Tongue (tissue), 1 donor: ENCODE measurements at regions not wholly inside any gene's neighbourhood (a gene's known extent, or its start where the extent isn't known, plus 50 kb on each side); places are given as distances from the start of the nearest gene placed in this dataset.

Experiments
- DNase-seq: peaks from one replicate; pipeline ENCODE4 v3.0.0-alpha.2; 2015

DNA sequence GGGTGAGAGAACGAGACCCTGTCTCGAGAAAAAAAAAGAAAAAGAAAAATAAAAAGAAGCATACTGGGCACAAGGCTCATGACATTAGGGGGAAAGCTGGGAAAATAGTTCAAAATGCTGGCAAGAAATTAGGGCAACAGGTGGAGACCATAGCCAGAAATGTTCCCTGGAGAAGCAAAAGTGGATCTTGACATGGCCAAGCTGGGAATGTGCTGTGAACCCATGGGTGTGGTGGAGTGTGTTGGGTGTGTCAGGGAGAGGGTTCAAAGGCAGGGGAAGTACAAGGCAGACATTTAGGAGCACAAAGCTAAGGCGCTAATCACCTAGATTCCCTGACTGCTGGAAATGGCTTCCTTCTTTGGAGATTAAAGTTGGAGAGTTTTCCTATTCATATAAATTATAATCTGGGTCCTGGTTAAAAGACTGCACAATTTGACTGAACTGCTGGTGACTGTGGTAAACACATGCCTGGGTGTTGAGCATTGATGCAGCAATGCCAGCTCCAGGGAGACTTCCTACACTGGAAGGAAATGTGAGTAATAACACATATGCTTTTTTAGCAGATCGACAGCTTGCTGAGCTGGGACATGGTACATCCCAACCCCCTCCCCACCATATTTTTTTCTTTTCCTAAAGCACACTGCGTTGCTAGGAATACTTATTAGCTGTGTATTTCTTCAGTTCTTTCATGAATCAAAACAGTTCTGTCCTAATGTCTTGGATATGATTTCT is 70.1 kb upstream of the ARHGAP21 start:
- DNase-seq = no peak

DNA sequence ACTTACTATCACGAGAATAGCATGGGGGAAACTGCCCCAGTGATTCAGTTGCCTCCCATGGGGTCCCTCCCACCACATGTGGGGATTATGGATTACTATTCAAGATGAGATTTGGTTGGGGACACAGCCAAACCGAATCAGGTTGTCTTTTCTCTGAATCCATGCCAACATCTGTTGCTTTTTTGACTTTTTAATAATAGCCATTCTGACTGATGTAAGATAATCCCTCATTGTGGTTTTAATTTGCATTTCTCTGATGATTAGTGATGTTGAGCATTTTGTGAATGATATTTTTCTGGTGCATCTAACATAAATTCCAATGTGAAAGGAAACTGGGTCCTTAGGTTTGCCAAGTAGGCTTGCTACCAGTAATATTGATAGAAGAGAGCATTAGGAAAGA is 69.0 kb upstream of the ARHGAP21 start:
- DNase-seq = no peak

DNA sequence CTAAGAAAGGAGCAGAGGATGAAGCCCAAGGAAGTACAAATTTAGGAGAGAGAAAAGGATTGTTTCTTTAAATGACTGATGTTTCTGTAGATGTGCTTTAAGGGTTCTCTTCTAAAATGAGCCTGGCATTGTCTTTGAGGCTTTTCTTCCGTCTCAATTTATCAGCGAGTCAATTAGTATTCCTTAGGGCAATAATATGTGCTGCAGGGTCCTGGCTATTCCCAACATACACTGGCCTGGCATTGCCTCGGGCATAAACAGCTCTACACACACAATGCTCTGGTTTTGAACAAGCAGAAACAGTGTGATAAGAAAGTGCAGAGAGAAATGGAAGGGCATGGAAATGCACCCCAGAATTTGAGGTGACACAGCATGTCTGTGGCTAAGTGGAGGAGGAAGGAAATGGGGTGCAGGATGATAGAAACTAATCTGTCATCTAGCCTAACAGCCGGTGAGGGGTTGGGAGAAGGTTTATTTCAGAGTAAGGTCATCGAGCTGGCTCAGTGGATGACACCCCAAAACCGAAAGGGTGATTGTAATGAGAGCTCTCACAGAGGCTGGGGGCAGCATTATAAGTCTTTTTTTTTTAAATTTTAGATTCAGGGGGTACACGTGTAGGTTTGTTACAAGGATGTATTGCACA is 67.5 kb upstream of the ARHGAP21 start:
- DNase-seq = no peak

DNA sequence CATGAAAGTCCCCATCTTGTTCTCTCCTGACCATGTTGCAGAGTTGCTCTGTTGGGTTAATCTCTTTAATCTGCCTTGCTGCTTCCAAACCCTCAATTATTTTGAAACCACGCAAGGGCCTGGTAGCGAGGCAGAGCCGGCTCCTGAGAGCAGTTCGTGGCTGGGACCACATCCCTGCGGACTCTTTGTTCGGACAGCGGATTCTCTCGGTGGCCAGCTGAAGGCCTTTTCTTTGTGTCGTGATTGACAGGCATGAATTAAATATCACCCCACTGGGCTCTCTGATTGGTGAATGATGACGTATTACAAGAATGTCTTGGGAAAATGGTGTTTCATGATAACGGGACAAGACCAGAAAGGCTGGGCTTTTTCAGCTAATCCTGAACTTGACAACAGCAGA is 66.9 kb upstream of the ARHGAP21 start:
- DNase-seq = peak; percentile 14

DNA sequence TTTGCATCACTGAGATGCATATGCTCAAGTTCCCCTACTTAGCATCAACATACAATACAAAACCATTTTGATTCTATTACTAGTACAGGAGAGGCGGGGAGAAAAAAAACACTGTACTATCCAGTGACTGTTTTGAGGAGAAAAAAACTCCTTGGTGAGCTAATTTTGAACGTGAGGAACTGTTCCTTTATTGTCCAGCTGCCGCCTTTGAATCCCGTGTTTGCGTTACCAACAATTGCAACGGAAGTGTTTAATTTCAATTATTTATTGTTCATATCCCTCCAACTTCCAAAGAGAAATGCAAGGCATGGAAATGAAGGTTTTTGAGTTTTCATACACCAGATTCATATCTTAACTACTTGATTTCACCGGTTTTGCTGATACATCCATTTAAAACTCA is 66.4 kb upstream of the ARHGAP21 start:
- no peak for DNase-seq

DNA sequence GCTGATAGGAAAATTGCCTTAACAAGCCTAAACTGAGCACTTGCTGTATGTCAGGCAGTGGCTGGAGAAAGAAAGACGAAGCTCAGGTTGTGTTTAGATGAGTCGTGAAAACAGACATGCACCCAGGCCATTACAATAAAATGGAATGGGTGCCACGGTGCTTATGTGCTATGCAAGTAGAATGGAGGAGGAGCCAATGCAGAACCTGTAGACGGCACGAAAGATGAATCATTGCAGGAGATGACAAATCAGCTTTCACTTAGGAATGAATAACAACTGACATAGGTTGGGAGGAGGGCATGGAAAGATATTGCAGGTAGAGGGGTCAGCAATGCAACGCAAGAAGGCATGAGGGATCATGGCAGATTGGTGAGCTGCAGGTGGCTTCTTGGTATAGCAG is 61.2 kb upstream of the ARHGAP21 start:
- no peak for DNase-seq

DNA sequence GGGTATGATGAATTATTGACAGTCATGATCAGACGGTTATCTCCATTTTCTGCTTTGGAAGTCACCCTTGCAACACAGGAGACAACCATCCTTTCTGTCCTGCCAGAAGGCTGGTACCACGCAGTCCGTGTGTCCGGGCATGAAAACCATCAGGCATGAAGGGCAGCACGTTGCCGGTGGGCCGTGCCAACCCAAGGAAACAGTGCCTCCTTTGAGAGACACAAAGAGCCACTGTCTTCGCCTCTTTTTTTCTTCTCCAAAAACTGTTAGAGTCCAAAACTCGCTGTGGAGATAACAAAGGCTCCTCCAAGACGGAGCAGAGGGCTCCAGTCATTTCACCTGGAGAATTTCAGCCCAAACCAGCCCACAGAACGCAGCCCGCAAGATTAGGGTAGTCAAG is 60.4 kb upstream of the ARHGAP21 start:
- no peak for DNase-seq

DNA sequence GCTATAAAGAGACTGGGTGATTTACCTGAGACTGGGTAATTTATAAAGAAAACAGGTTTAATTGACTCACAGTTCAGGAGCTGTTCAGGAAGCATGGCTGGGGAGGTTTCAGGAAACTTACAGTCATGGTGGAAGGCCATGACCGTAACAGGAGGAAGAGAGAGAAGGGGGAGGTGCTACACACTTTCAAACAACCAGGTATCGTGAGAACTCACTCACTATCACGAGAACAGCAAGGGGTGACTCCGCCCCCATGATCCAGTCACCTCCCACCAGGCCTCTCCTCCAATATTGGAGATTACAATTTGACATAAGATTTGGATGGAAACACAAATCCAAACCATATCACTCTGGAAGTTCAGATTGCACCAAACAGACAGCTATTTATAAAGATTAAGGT is 59.8 kb upstream of the ARHGAP21 start:
- no peak for DNase-seq

DNA sequence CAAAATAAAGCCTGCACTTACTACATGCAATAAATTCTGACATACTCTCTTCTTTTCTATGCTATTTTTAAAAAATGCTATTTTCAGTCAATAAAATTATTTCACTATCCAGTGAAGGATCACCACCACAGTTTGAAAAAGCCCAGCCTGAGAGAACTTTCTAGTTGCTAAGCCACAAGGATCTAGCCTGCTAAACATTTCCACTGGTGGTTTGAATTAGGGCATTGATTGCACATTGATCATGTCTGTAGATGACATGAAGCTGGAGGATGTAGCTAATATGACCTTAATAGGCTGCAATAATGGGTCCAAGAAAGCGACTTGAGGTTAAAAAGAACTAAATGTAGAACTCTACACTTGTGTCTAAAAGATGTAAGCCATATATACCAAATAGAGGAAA is 56.0 kb upstream of the ARHGAP21 start:
- DNase-seq = no peak

DNA sequence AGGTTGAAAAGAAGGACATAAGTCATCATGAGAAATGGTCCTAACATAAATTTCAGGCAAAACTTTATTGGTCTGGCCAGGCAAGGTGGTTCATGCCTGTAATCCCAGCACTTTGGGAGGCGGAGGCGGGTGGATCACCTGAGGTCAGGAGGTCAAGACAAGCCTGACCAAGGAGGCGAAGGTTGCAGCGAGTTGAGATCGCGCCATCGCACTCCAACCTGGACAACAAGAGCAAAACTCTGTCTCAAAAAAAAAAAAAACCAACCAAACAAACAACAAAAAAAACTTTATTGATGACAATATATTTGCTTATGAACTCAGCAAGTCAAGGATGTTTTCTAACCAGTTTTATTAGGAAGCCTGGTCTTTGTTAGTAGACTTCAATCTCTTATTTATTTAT is 54.6 kb upstream of the ARHGAP21 start:
- no peak for DNase-seq

DNA sequence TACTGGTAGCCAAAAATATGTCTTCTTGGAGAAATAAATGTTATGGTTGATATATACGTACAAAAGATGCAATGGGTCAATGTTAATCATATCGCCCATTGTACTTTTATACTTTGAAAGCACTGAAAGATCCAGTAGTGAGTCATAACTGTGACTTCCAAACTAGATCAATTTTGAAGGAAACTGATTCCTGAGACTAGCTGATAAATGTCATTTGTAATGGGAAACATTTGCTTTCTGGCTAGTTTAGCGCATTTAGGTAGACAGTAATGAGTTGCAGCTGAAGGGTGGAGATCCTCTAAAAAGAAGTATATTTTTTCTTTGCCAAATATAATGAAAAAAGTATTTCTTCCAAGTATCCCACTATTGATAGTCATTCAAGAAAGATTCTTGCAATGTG is 53.5 kb upstream of the ARHGAP21 start:
- DNase-seq = peak; percentile 33

DNA sequence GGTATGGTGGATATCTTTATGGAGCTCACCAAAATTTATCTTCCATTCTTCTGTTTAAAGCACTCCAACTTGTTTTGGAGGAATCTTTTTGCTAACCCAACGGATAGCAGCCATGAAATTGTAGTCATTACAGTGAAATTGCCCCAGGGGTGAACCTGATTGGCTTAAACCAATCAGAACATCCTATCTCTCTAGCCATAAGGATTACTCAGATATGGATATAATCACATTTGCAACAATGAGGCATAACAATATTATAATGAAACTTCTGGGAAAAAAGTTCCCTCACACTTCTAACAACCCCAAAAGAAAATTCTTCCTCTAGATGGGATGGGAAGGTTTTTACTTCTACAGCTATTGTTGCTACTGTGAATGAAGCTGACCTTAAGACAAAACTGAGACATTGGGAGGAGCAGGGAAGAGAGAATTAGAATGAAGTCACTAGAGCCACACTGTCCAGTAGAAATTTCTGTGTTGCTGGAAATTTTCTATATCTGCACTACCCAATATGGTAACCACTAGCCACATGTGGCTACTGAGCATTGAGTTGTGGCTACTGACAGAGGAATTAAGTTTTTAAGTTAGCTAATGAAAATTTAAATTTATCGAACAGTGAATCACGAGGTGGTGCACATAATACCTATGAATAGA is 50.4 kb upstream of the ARHGAP21 start:
- no peak for DNase-seq
